Fibroblast of villous mesenchyme (primary cell): ENCODE measurements at regions not wholly inside any gene's neighbourhood (a gene's known extent, or its start where the extent isn't known, plus 50 kb on each side); places are given as distances from the start of the nearest gene placed in this dataset.
A peak's percentile ranks its signal among the peaks of the same experiment; 100 is the strongest.

Experiments used
- DNase-seq: peaks from one replicate; pipeline ENCODE4 v3.0.0-alpha.2; 2010; ENCODE audit warnings: low read depth
- H3K4me3 ChIP-seq: 2 replicates; pipeline ENCODE4 v1.5.1; 2011; ENCODE audit warnings: low read depth, mild to moderate bottlenecking, low read length
- TF ChIP-seq, protein P1 (sequence below): IDR thresholded peaks from 2 replicates; pipeline ENCODE4 v1.5.1; 2012; ENCODE audit warnings: low read depth, mild to moderate bottlenecking, low read length; ENCODE audit not compliant: insufficient read depth

DNA sequence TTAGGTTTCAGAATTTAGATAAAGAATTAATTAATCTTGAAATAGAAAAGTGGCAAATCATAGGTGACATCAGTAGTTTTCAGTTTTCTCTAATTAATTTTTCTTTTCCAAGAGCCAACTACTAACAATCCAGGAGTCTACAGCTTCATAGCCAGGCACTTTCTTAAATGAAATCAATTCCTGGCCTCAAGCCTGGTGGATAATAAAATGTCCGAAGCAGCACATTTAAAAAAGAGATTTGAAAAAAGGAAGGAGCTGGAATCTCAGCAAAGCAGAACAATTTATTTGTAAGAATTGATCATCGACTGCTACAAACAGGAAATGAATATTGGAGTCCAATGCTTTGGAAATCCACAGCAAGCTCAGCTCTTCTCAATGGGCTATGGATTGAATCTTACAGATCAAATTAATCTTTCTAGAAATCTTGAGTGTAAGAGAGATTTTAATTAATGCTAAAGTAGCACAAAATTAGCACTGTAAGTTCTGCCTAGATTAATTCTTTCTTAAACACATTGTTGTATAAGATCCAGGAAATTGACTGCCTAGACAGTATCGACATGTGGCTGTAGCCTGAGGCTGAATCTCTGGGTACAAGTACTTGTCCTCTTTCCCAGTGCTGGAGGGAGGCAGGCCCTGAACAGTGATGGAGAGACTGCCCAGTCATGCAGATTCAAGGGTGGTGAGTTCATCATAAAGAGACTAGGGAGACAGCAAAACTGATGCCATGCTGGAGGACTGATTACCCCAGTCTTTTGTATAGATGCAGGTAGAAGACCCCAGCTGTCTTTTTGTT lies 167.8 kb upstream of the POU2AF2 start:
- TF ChIP-seq, protein P1, sequence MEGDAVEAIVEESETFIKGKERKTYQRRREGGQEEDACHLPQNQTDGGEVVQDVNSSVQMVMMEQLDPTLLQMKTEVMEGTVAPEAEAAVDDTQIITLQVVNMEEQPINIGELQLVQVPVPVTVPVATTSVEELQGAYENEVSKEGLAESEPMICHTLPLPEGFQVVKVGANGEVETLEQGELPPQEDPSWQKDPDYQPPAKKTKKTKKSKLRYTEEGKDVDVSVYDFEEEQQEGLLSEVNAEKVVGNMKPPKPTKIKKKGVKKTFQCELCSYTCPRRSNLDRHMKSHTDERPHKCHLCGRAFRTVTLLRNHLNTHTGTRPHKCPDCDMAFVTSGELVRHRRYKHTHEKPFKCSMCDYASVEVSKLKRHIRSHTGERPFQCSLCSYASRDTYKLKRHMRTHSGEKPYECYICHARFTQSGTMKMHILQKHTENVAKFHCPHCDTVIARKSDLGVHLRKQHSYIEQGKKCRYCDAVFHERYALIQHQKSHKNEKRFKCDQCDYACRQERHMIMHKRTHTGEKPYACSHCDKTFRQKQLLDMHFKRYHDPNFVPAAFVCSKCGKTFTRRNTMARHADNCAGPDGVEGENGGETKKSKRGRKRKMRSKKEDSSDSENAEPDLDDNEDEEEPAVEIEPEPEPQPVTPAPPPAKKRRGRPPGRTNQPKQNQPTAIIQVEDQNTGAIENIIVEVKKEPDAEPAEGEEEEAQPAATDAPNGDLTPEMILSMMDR: no peak
- no peak overlapping the region for H3K4me3 ChIP-seq
- no peak for DNase-seq

DNA sequence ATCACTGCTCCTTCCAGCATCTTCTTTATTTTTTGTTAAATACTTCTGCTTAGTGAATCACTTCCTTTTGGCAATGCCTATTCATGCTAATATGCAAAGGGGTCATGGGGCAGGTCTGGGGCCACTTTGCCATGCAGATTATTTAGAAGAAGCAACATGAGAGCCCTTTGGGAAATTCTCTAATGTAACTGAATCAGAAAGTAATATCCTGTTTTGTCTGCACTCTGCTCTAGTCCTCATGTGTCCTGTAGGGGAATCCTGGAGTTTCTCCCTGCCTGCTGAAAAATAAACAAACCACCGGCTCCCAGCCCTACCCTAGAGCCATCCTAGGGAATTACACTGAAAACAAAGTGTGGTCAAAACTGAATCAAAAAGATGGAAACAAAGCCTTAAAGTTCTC lies 176.5 kb upstream of the POU2AF2 start:
- no peak overlapping the region for H3K4me3 ChIP-seq
- TF ChIP-seq, protein P1: peak; percentile 54
- DNase-seq: peak; percentile 42

DNA sequence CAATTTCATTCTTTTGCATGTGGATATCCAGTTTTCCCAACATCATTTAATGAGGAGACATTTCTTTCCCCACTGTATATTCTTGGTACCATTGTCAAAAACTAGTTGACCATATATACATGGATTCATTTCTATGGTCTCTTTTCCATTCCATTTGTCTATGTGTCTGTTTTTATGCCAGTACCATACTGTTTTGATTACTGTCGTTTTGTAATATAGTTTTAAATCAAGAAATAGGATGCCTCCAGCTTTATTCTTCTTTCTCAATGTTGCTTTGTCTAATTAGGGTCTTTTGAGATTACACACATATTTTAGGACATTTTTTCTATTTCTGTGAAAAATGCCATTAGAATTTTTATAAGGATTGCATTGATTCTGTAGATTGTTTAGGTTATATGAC lies 177.5 kb upstream of the POU2AF2 start:
- TF ChIP-seq, protein P1: no peak
- H3K4me3 ChIP-seq: no peak overlapping the region
- no peak for DNase-seq

DNA sequence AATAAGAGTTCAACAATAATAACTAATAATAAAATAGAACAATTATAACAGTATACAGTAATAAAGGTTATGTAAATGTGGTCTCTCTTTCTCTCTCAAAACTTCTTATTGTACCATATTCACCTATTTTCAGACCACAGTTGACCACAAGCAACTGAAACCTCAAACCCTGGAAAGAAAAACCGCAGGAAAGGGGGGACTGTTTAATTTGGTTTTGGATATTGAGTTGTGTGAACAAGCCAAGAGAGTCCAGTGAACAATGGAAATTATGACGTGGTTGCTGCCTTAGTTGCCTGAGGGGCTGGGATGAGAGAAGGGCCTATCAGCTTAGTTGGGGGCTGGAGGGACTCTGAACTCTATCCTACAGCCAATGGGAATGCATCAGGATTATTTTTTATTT lies 178.7 kb upstream of the POU2AF2 start:
- DNase-seq: no peak
- no peak overlapping the region for H3K4me3 ChIP-seq
- TF ChIP-seq, protein P1: no peak

DNA sequence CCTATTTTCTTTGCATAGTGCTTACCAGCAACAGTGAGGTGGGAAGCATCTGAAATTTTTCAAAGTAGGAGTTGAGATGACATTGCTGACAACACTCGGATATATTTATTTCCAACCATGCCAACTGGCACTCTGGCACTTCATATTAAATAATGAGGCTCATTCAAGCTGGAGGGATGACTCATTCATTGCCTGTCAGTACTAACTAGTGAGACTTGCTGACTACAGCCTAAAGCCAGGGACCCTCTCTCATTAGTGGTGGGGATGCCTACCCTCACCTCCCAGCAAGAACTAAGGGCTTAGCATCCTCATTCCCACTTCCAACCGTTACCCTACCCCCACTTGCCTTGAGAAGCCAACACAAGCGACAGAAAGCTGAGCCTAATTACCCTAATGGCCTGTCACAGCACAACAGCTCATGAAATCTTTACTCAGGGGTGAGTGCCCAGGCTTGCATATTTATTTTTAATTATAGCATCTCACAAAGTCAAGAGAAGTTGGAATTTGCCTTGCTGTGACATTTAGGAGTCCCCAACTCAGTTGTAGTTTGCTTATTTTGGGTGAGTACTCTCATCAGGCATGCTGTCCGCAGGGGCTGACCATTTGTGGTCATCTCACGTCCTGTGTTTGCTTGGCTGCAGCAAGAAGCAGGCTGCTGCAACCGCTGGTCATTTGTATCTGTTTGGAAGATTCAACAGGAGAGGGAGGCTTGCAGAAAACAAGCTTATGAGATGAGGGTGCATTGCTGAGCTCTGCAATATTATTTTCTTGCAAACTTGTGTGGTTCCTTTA lies 181.6 kb upstream of the POU2AF2 start:
- DNase-seq: peak; percentile 54
- no peak overlapping the region for H3K4me3 ChIP-seq
- TF ChIP-seq, protein P1: no peak

DNA sequence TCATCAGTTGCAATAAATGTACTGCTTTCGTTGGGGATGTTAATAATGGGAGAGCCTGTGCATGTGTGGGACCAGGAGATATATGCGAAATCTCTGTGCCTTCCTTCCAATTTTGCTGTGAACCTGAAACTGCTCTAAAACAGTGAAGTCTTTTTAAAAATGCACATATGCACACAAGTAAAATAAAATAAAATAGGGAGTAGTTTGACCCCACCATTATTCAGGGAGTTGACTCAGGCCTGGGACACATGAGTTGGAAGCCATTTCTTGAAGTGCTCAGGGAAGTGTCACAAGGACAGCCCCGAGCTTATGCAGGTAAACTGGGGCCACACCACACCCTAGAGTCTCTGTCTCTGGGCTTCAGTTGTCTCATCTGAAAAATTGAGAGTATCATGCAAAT lies 183.1 kb upstream of the POU2AF2 start:
- DNase-seq: no peak
- TF ChIP-seq, protein P1: no peak
- H3K4me3 ChIP-seq: no peak overlapping the region
